Karpas-422 (cell line): ENCODE measurements at regions not wholly inside any gene's neighbourhood (a gene's known extent, or its start where the extent isn't known, plus 50 kb on each side); places are given as distances from the start of the nearest gene placed in this dataset.

Source experiments
- DNase-seq: peaks from one replicate; pipeline ENCODE4 v3.0.0-alpha.2; 2015
- H2AFZ ChIP-seq: fragments of 200-600 bp; sonication (generic); 2 replicates; pipeline ENCODE4 v1.6.1; 2014; ENCODE audit warnings: antibody characterized with exemption, low read length, mixed read lengths
- H3K27ac ChIP-seq: fragments of 200-600 bp; sonication (generic); 2 replicates; pipeline ENCODE4 v1.5.1; 2014; ENCODE audit warnings: mild to moderate bottlenecking, low read length, moderate library complexity
- H3K27me3 ChIP-seq: fragments of 200-600 bp; sonication (generic); 2 replicates; pipeline ENCODE4 v1.6.1; 2014; ENCODE audit warnings: low read length, mixed read lengths
- H3K36me3 ChIP-seq: fragments of 200-600 bp; sonication (generic); 2 replicates; pipeline ENCODE4 v1.6.1; 2014; ENCODE audit warnings: low read length, mixed read lengths; ENCODE audit not compliant: insufficient read depth
- H3K4me1 ChIP-seq: fragments of 200-600 bp; sonication (generic); 2 replicates; pipeline ENCODE4 v1.6.1; 2014; ENCODE audit warnings: mild to moderate bottlenecking, low read length, mixed read lengths
- H3K4me2 ChIP-seq: fragments of 200-600 bp; sonication (generic); 2 replicates; pipeline ENCODE4 v1.6.1; 2014; ENCODE audit warnings: low read length, low read depth, mild to moderate bottlenecking; ENCODE audit not compliant: poor library complexity, severe bottlenecking
- H3K4me3 ChIP-seq: fragments of 200-600 bp; sonication (generic); 2 replicates; pipeline ENCODE4 v1.5.1; 2014; ENCODE audit warnings: mild to moderate bottlenecking, antibody characterized with exemption, low read length, mixed read lengths
- H3K79me2 ChIP-seq: fragments of 200-600 bp; sonication (generic); 2 replicates; pipeline ENCODE4 v1.6.1; 2014; ENCODE audit warnings: mild to moderate bottlenecking, low read length, mixed read lengths
- H3K9ac ChIP-seq: fragments of 200-600 bp; sonication (generic); 2 replicates; pipeline ENCODE4 v1.6.0; 2014; ENCODE audit warnings: low read length
- H3K9me2 ChIP-seq: fragments of 200-600 bp; sonication (generic), shearing (Covaris generic); replicated peaks from 2 replicates; pipeline ENCODE4 v1.6.0; 2014; ENCODE audit warnings: mild to moderate bottlenecking, low read length, moderate library complexity; ENCODE audit not compliant: insufficient read depth
- H3K9me3 ChIP-seq: fragments of 300-700, 200-600 bp; sonication (generic); 2 replicates; pipeline ENCODE4 v1.6.1; 2014; ENCODE audit warnings: low read length, mixed read lengths
- H4K20me1 ChIP-seq: fragments of 200-600 bp; sonication (generic); 2 replicates; pipeline ENCODE4 v1.6.1; 2014; ENCODE audit warnings: mild to moderate bottlenecking, antibody characterized with exemption, low read length, low read depth; ENCODE audit not compliant: insufficient read depth

DNA sequence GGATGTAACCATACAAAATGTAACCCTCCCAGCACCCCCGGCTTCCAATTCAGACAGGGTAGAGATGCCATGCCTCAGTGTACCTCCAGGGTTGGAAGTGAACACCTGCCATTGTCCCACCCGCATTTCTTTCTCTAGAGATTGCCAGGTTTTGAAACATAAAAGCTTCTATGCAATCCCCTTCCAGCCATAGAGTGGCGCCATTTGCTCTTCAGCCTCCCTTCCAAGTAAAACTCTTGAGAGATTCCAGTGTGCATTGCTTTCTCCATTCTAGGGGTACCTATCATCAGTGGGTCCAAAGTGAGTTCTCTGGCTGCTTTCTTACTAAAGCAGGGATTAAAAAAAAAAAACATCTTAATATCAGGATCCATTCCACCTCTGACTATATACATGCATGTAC is 133.1 kb upstream of the RPL38 start:
- Histone ChIP-seq H3K27me3 (no peaks in the 10 kb centered on the region; the same call in 1 of the 2 replicates), H3K79me2 (no peaks in the 10 kb centered on the region), H3K27ac (no peak overlapping the region), H2AFZ (no peak overlapping the region), H3K9me3 (no peaks in the 10 kb centered on the region), H3K9me2 (no peaks in the 10 kb centered on the region), H3K4me1 (no peaks in the 10 kb centered on the region), H4K20me1 (no peaks in the 10 kb centered on the region), H3K4me3 (no peak overlapping the region), H3K36me3 (no peaks in the 10 kb centered on the region), H3K4me2 (no peak overlapping the region), H3K9ac (no peak overlapping the region)
- no peak for DNase-seq

- Histone ChIP-seq H4K20me1 (no peaks in the 10 kb centered on the region), H3K9ac (no peak overlapping the region), H3K4me1 (no peaks in the 10 kb centered on the region), H3K79me2 (no peaks in the 10 kb centered on the region), H3K4me3 (no peak overlapping the region), H3K9me3 (no peaks in the 10 kb centered on the region), H3K9me2 (no peaks in the 10 kb centered on the region), H3K27me3 (peaks cover 2% of the 10 kb centered on the region; the same call in 1 of the 2 replicates), H2AFZ (no peak overlapping the region), H3K36me3 (no peaks in the 10 kb centered on the region), H3K27ac (no peak overlapping the region), H3K4me2 (no peak overlapping the region)
- no peak for DNase-seq
Observed at GRCh38 chr17:74070998-74071679, 132.3 kb upstream of the RPL38 start.

- Histone ChIP-seq H3K4me2 (no peak overlapping the region), H3K27ac (no peak overlapping the region), H2AFZ (no peak overlapping the region), H3K9ac (no peak overlapping the region), H3K27me3 (peaks cover 4% of the 10 kb centered on the region; the same call in 1 of the 2 replicates), H3K9me2 (no peaks in the 10 kb centered on the region), H3K36me3 (no peaks in the 10 kb centered on the region), H3K4me3 (no peak overlapping the region), H3K4me1 (no peaks in the 10 kb centered on the region), H4K20me1 (no peaks in the 10 kb centered on the region), H3K79me2 (no peaks in the 10 kb centered on the region), H3K9me3 (no peaks in the 10 kb centered on the region)
- no peak for DNase-seq
Observed at GRCh38 chr17:74072340-74072739, 131.1 kb upstream of the RPL38 start.

GRCh38 chr17:74076446-74076845 is 127.0 kb upstream of the RPL38 start:
- Histone ChIP-seq H3K4me1 (no peaks in the 10 kb centered on the region), H3K27me3 (peaks cover 4% of the 10 kb centered on the region; the same call in 1 of the 2 replicates), H3K27ac (no peak overlapping the region), H3K9me3 (no peaks in the 10 kb centered on the region), H3K79me2 (no peaks in the 10 kb centered on the region), H2AFZ (no peak overlapping the region), H3K4me2 (no peak overlapping the region), H3K9me2 (no peaks in the 10 kb centered on the region), H3K36me3 (no peaks in the 10 kb centered on the region), H3K4me3 (no peak overlapping the region), H4K20me1 (no peaks in the 10 kb centered on the region), H3K9ac (no peak overlapping the region)
- no peak for DNase-seq

- Histone ChIP-seq H3K27ac (no peak overlapping the region), H3K9me3 (no peaks in the 10 kb centered on the region), H2AFZ (no peak overlapping the region), H3K9me2 (no peaks in the 10 kb centered on the region), H3K27me3 (peaks cover 4% of the 10 kb centered on the region; the same call in 1 of the 2 replicates), H3K4me3 (no peak overlapping the region), H3K36me3 (no peaks in the 10 kb centered on the region), H3K4me1 (no peaks in the 10 kb centered on the region), H3K9ac (no peak overlapping the region), H4K20me1 (no peaks in the 10 kb centered on the region), H3K4me2 (no peak overlapping the region), H3K79me2 (no peaks in the 10 kb centered on the region)
- no peak for DNase-seq
Observed at GRCh38 chr17:74077231-74077630, 126.2 kb upstream of the RPL38 start.

- Histone ChIP-seq H3K4me1 (no peaks in the 10 kb centered on the region), H3K79me2 (no peaks in the 10 kb centered on the region), H3K27me3 (peaks cover 4% of the 10 kb centered on the region; the same call in 1 of the 2 replicates), H4K20me1 (no peaks in the 10 kb centered on the region), H3K36me3 (no peaks in the 10 kb centered on the region), H3K9ac (no peak overlapping the region), H3K9me3 (no peaks in the 10 kb centered on the region), H3K27ac (no peak overlapping the region), H3K4me2 (no peak overlapping the region), H3K4me3 (no peak overlapping the region), H3K9me2 (no peaks in the 10 kb centered on the region), H2AFZ (no peak overlapping the region)
- DNase-seq = no peak
Observed at GRCh38 chr17:74078363-74078941, 125.0 kb upstream of the RPL38 start.

GRCh38 chr17:74079537-74080300 is 123.8 kb upstream of the RPL38 start:
- H4K20me1 ChIP-seq = no peaks in the 10 kb centered on the region
- H3K4me2 ChIP-seq = no peak overlapping the region
- H3K36me3 ChIP-seq = no peaks in the 10 kb centered on the region
- no peaks in the 10 kb centered on the region for H3K4me1 ChIP-seq
- no peaks in the 10 kb centered on the region for H3K9me2 ChIP-seq
- H3K9me3 ChIP-seq = no peaks in the 10 kb centered on the region
- H3K27ac ChIP-seq = no peak overlapping the region
- no peak overlapping the region for H3K4me3 ChIP-seq
- H3K9ac ChIP-seq = no peak overlapping the region
- peaks cover 4% of the 10 kb centered on the region; the same call in 1 of the 2 replicates for H3K27me3 ChIP-seq
- DNase-seq = no peak
- no peak overlapping the region for H2AFZ ChIP-seq
- H3K79me2 ChIP-seq = no peaks in the 10 kb centered on the region
